K562 (cell line): ENCODE measurements at regions not wholly inside any gene's neighbourhood (a gene's known extent, or its start where the extent isn't known, plus 50 kb on each side); places are given as distances from the start of the nearest gene placed in this dataset.

Experiments
- ATAC-seq: fragments of 200-7000 bp; cut with Tn5 transposase; 3 replicates; pipeline ENCODE4 v1.9.1; 2020; ENCODE audit warnings: moderate library complexity
- BruUV-seq: library from RNA; stranded (reverse); fragments of 400-500 nt; replicated peaks from 2 replicates; lab custom pipeline; 2021; lab: Mats Ljungman, UMichigan
- CTCF ChIA-PET: fragments of 300-600 bp; formaldehyde crosslinking; extraction: SDS; loops from one replicate; lab custom pipeline; 2021; ENCODE audit warnings: low intra/inter-chr PET ratio; lab: Yijun Ruan, JAX
- POLR2A ChIA-PET: fragments of 300-600, 350-650 bp; sonication (Branson Sonifier 250); formaldehyde crosslinking; extraction: SDS; loops from one replicate; lab custom pipeline; 2021; ENCODE audit warnings: antibody characterized with exemption, inconsistent platforms; lab: Yijun Ruan, JAX
- DNase-seq, 4 experiments: peaks; one replicate each; pipeline versions ENCODE4 v3.0.0 to v3.0.0-alpha.2; 2011 to 2018; ENCODE audit warnings: low spot score in 3 of 4, mixed read lengths in 3 of 4; ENCODE audit errors: extremely low read depth in 1 of 4
- FAIRE-seq: peaks from 2 replicates; lab custom pipeline; 2011; peaks lifted over from hg19 to GRCh38; lab: Jason Lieb, UNC
- H2AFZ ChIP-seq: 2 replicates; pipeline ENCODE4 v1.6.0; 2011; ENCODE audit warnings: low read depth, low read length, control low read depth, inconsistent platforms
- H3K27ac ChIP-seq: fragments of 200-600 bp; 3 replicates; pipeline ENCODE4 v1.8.0; 2011; ENCODE audit warnings: low read depth, mild to moderate bottlenecking, control low read depth, inconsistent platforms, low read length, moderate library complexity, mixed read lengths; ENCODE audit errors: extremely low read depth
- H3K27me3 ChIP-seq, 2 experiments: fragments of 300-600 bp in 1 of 2; 2 replicates in 1 of 2; 3 replicates in 1 of 2; pipeline versions ENCODE4 v1.6.0 to v1.8.0; 2011; ENCODE audit warnings: inconsistent platforms in 2 of 2, low read length in 2 of 2, mild to moderate bottlenecking in 1 of 2, mixed read lengths in 1 of 2, moderate library complexity in 1 of 2; ENCODE audit not compliant: control insufficient read depth in 2 of 2, insufficient read depth in 2 of 2
- H3K36me3 ChIP-seq: fragments of 300-600 bp; 3 replicates; pipeline ENCODE4 v1.8.0; 2011; ENCODE audit warnings: mild to moderate bottlenecking, low read length, inconsistent platforms; ENCODE audit not compliant: control insufficient read depth, insufficient read depth
- H3K4me1 ChIP-seq, 2 experiments: fragments of 200-600 bp in 1 of 2; replicated peaks in 1 of 2; 2 replicates in 1 of 2; 3 replicates in 1 of 2; pipeline versions ENCODE4 v1.5.1 to v1.8.0; 2011; ENCODE audit warnings: inconsistent platforms in 2 of 2, low read length in 2 of 2, mild to moderate bottlenecking in 1 of 2, mixed read lengths in 1 of 2, moderate library complexity in 1 of 2; ENCODE audit not compliant: control insufficient read depth in 2 of 2, insufficient read depth in 2 of 2
- H3K4me2 ChIP-seq: 2 replicates; pipeline ENCODE4 v1.6.1; 2011; ENCODE audit warnings: low read length, control low read depth, inconsistent platforms, mixed read lengths; ENCODE audit not compliant: insufficient read depth
- H3K4me3 ChIP-seq: fragments of 200-600 bp; sonication (generic), shearing (Covaris generic); 2 replicates; pipeline ENCODE4 v1.5.1; 2016; ENCODE audit warnings: control low read depth, inconsistent platforms
- H3K79me2 ChIP-seq: fragments of 200-600 bp; 3 replicates; pipeline ENCODE4 v1.8.0; 2011; ENCODE audit warnings: low read length, inconsistent platforms; ENCODE audit not compliant: control insufficient read depth, insufficient read depth
- H3K9ac ChIP-seq, 2 experiments: 2 replicates each; pipeline versions ENCODE4 v1.6.0 to v1.6.1; 2011; ENCODE audit warnings: low read depth in 2 of 2, low read length in 2 of 2, control low read depth in 1 of 2, inconsistent platforms in 1 of 2, mild to moderate bottlenecking in 1 of 2, mixed read lengths in 1 of 2; ENCODE audit not compliant: insufficient read depth in 1 of 2
- H3K9me1 ChIP-seq: one replicate; pipeline ENCODE4 v1.6.0; 2011; ENCODE audit warnings: inconsistent platforms, mild to moderate bottlenecking, low read length, moderate library complexity; ENCODE audit not compliant: control insufficient read depth, insufficient read depth
- H3K9me3 ChIP-seq: replicated peaks from 2 replicates; pipeline ENCODE4 v1.5.1; 2011; ENCODE audit warnings: low read depth, low read length, inconsistent platforms; ENCODE audit not compliant: control insufficient read depth, insufficient read depth
- H4K20me1 ChIP-seq: replicated peaks from 2 replicates; pipeline ENCODE4 v1.6.1; 2011; ENCODE audit warnings: low read length, inconsistent platforms, mixed read lengths; ENCODE audit not compliant: control insufficient read depth, insufficient read depth
- L3MBTL2 ChIP-seq: fragments of 450-650 bp; IDR thresholded peaks from 2 replicates; pipeline ENCODE4 v1.6.1; 2016; ENCODE audit warnings: mild to moderate bottlenecking, moderate library complexity
- MXD1 ChIP-seq: fragments of 250-450 bp; sonication (Bioruptor Pico); IDR thresholded peaks from 2 replicates; pipeline ENCODE4 v1.8.0; 2021; ENCODE audit warnings: borderline replicate concordance, mild to moderate bottlenecking, moderate library complexity; ENCODE audit not compliant: poor library complexity, severe bottlenecking
- MYBL2 ChIP-seq, 2 experiments: fragments of 450-650 bp in 1 of 2; sonication (generic) in 1 of 2; formaldehyde crosslinking in 1 of 2; IDR thresholded peaks; 2 replicates each; pipeline versions ENCODE4 v1.6.1 to v1.8.1; 2017 to 2022; ENCODE audit warnings: borderline replicate concordance in 1 of 2, inconsistent platforms in 1 of 2, low read depth in 1 of 2, mild to moderate bottlenecking in 1 of 2, missing genetic modification reagents in 1 of 2, moderate library complexity in 1 of 2
- WGBS: fragments of 100-300 bp; shearing (Covaris generic); methylation state at CpG from one replicate; pipeline ENCODE4 v1.1.6; 2016; ENCODE audit warnings: low coverage, mixed read lengths; ENCODE audit not compliant: insufficient coverage; ENCODE audit errors: missing lambda C conversion rate; 5-methylcytosine and 5-hydroxymethylcytosine counted together
- in situ Hi-C: fragments of 300-500 bp; cut with MboI; formaldehyde crosslinking; loops from 4 replicates; pipeline ENCODE4 v1.15.0; 2018; ENCODE audit warnings: inconsistent platforms, mixed read lengths
- intact Hi-C: fragments of 100-400 bp; cut with micrococcal nuclease; formaldehyde crosslinking; loops from 2 replicates; pipeline ENCODE4 v1.14.2; 2022
- TF ChIP-seq, protein P1 (sequence below), 2 experiments: IDR thresholded peaks; 2 replicates each; pipeline ENCODE4 v1.6.1; 2011; ENCODE audit warnings: borderline replicate concordance in 1 of 2, control low read depth in 1 of 2, low read depth in 1 of 2, low read length in 1 of 2, mild to moderate bottlenecking in 1 of 2, mixed read lengths in 1 of 2, moderate library complexity in 1 of 2; ENCODE audit not compliant: insufficient read depth in 1 of 2, insufficient read length in 1 of 2, poor library complexity in 1 of 2, severe bottlenecking in 1 of 2; ENCODE audit errors: extremely low read depth in 1 of 2

DNA sequence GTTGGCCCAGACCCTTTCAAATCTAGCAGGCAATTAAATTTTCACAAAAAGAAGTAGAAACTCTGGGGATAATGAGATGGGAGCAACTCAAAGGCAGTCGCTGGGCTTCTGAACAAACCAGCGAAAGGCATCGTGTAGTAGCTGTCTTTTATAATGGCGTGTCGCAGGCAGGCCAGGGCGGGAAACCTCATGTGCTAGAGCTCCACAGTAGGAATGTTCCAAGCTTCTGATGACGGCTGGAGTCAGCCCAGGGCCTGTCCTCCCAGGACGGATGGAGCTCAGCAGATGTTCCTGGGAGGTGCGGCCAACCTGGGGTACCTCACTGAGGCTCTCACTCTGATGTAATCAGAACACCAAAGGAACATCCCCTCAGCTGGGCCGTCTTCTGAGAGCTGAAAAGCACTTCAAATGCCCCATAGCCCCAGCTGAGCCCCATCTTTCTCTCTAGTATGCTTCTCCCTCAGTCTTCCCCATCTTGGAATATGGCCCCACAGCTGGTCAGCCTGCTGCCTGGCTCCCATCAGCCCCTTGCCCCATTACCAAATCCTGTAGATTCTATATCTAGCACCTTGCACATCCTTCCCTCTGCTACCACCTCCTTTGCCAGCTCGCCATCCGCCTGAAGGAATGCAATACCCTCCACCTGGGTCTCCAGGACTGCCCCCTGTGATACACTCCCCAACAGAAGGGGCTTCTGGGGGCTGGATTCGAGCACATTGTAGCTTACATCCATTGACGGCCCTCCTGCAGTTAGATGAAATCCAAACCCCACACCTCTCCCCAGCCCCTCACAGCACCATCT, 54.9 kb upstream of the ATP2B2 start:
- no TSS peak for BruUV-seq
- no peak overlapping the region for H3K27ac ChIP-seq
- intact Hi-C loops (no loop called here), in situ Hi-C loops (no loop called here)
- FAIRE-seq (no peak), ATAC-seq (no peak), DNase-seq (no peak)
- H3K79me2 ChIP-seq, result no peaks in the 10 kb centered on the region
- POLR2A ChIA-PET, result interaction anchor here (0.7 to 1.3 kb wide), 5 partner anchors 8 to 165 kb away, joined by 3 to 5 read pairs (median 4); no protein-coding TSS in a partner anchor
- H3K9me3 ChIP-seq, result no peaks in the 10 kb centered on the region
- H3K9me1 ChIP-seq, result no peaks in the 10 kb centered on the region
- peaks cover 3 to 25% of the 10 kb centered on the region in 2 experiments; a peak in 2 of 5 replicates for H3K27me3 ChIP-seq
- 2% methylated on average over 14 of the region's 14 CpGs for WGBS
- CTCF ChIA-PET, result no interaction called here
- no peak overlapping the region for H3K4me3 ChIP-seq
- no peak overlapping the region for H3K9ac ChIP-seq
- no peaks in the 10 kb centered on the region for H4K20me1 ChIP-seq
- no peaks in the 10 kb centered on the region for H3K36me3 ChIP-seq
- TF ChIP-seq L3MBTL2 (peak; percentile 51; the same call in 1 of the 2 replicates), MXD1 (CRISPR knock-in tag) (no peak), MYBL2 (IDR thresholded peaks at IDR 0.05; ENCODE audit: low read depth) (no peak), MYBL2 (CRISPR knock-in tag; IDR thresholded peaks at IDR 0.05; ENCODE audit: borderline replicate concordance) (no peak)
- TF ChIP-seq, protein P1, sequence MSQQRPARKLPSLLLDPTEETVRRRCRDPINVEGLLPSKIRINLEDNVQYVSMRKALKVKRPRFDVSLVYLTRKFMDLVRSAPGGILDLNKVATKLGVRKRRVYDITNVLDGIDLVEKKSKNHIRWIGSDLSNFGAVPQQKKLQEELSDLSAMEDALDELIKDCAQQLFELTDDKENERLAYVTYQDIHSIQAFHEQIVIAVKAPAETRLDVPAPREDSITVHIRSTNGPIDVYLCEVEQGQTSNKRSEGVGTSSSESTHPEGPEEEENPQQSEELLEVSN (IDR thresholded peaks at IDR 0.05; ENCODE audit: borderline replicate concordance in 1 of 2, extremely low read depth in 1 of 2, insufficient read depth in 1 of 2, insufficient read length in 1 of 2, low read depth in 1 of 2, low read length in 1 of 2, poor library complexity in 1 of 2, severe bottlenecking in 1 of 2), result peak in 1 of 2 experiments; percentile 64
- TF ChIP-seq, all 486 proteins: peak for 2
- H2AFZ ChIP-seq, result no peak overlapping the region
- no peaks in the 10 kb centered on the region for H3K4me1 ChIP-seq
- no peak overlapping the region for H3K4me2 ChIP-seq
